Transverse colon (tissue), 4 donors: ENCODE measurements at regions not wholly inside any gene's neighbourhood (a gene's known extent, or its start where the extent isn't known, plus 50 kb on each side); places are given as distances from the start of the nearest gene placed in this dataset.

ENCODE experiments used
- DNase-seq: peaks from one replicate; pipeline ENCODE4 v3.0.0-alpha.2; 2019
- H3K27ac ChIP-seq, 4 donors: fragments of 200-600 bp; sonication (generic); 2 replicates each; pipeline ENCODE4 v1.5.1; 2016 to 2018; ENCODE audit warnings: inconsistent platforms in 4 of 4
- H3K27me3 ChIP-seq: fragments of 200-600 bp; sonication (generic); 2 replicates; pipeline ENCODE4 v1.5.1; 2017; ENCODE audit warnings: inconsistent platforms
- H3K36me3 ChIP-seq, 4 donors: fragments of 200-600 bp; sonication (generic); 2 replicates each; pipeline ENCODE4 v1.5.1; 2017 to 2019; ENCODE audit warnings: inconsistent platforms in 4 of 4
- H3K4me1 ChIP-seq, 4 donors: fragments of 200-600 bp; sonication (generic); 2 replicates each; pipeline ENCODE4 v1.5.1; 2017 to 2020; ENCODE audit warnings: inconsistent platforms in 4 of 4
- H3K4me3 ChIP-seq, 4 donors: fragments of 200-600 bp; sonication (generic); 1 replicate in 1 of 4; 2 replicates in 3 of 4; pipeline versions ENCODE4 v1.5.1 to v1.6.1; 2017 to 2019; ENCODE audit warnings: inconsistent platforms in 4 of 4
- H3K9me3 ChIP-seq, 2 donors: fragments of 200-600 bp; sonication (generic); 2 replicates each; pipeline ENCODE4 v1.5.1; 2017 to 2019; ENCODE audit warnings: inconsistent platforms in 2 of 2
- EP300 ChIP-seq: sonication (generic); formaldehyde crosslinking; IDR thresholded peaks from one replicate; pipeline ENCODE4 v1.6.1; 2017; ENCODE audit warnings: antibody characterized with exemption, low read depth
- POLR2A ChIP-seq: fragments of 450-650 bp; IDR thresholded peaks from one replicate; pipeline ENCODE4 v1.6.1; 2016; ENCODE audit warnings: antibody characterized with exemption, mild to moderate bottlenecking, moderate library complexity
- POLR2AphosphoS5 ChIP-seq, 3 donors: sonication (generic); formaldehyde crosslinking; IDR thresholded peaks; one replicate each; pipeline ENCODE4 v1.6.1; 2016; ENCODE audit warnings: antibody characterized with exemption in 3 of 3
- WGBS, 2 donors: methylation state at CpG; one replicate each; pipeline ENCODE4 v1.1.5; 2018; ENCODE audit warnings: low coverage in 1 of 2; 5-methylcytosine and 5-hydroxymethylcytosine counted together
- in situ Hi-C, 4 donors: fragments of 200-750 bp; cut with MboI; loops; one replicate each; pipeline versions ENCODE4 v1.15.0 to v1.15.1; 2017; ENCODE audit warnings: low sequenced_read_pairs in 3 of 4, low pct_ligation_motif_present in 1 of 4, low pct_unique_long_range_greater_than_20kb in 1 of 4
- intact Hi-C: fragments of 100-400 bp; cut with DNase I; formaldehyde crosslinking; loops from one replicate; pipeline ENCODE4 v1.15.1; 2023; ENCODE audit warnings: low total_unique reads
- TF ChIP-seq, protein P1 (sequence below), 5 experiments: fragments of 200-600 bp in 3 of 5; fragments of 450-650 bp in 2 of 5; sonication (generic) in 3 of 5; IDR thresholded peaks; 1 replicate in 2 of 5; 2 replicates in 3 of 5; pipeline ENCODE4 v1.5.1; 2016 to 2017; ENCODE audit warnings: antibody characterized with exemption in 5 of 5, inconsistent platforms in 3 of 5, mild to moderate bottlenecking in 2 of 5, moderate library complexity in 1 of 5

DNA sequence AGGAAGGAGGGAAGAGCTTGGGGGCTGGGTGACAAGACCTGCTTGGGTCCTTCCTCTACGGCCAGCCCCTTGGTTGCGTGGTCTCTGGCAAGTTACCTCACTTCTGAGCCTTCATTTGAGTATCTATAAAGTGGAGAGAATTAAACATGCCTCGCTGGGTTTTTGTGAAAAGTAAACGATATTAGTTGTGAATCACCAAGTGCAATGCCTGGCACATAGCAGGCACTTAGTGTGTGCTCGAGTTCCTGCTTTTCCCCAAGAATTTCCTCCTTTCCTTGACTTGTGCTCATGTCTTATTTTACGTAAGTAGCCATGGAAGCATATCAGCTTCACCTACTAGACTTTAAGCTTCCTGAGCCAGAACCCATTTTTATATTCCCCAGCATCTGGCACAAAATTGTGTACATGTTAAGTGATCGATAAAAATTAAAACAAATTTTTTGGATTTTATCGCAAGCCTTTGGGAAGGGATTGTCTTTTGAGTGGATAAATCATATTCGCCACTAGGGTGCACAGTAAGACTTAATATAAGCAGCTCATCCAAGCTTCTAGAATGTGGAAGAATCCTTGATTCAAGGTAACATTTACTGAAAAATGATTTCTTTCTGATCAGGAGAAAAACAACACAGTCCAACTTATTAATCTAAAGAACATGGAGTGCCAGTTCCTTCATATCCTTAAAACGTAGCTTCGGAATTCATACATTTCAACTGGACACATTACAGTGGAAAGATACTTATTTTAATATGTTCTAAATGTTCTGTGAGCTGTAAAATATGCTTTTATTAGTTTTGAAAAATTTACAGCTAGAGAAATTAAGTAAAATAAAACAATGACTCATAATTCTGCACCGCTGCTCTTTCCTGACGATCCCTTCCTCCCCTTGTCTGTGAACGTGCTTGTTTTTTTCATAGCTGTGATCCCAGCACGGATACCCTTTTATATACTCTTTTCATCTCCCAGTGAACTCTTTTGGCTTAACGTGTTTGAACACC is 62.0 kb downstream of the SLC25A47 start:
- Histone ChIP-seq H3K4me1 (peaks cover 0 to 44% (median 25%) of the 10 kb centered on the region in 4 donors), H3K9me3 (no peaks in the 10 kb centered on the region), H3K4me3 (no peak overlapping the region), H3K36me3 (no peaks in the 10 kb centered on the region), H3K27me3 (no peaks in the 10 kb centered on the region), H3K27ac (peak overlapping the region in 1 of 4 donors; percentile 3)
- in situ Hi-C loops: loop anchor here (5.0 to 10.0 kb wide), 2 partner anchors 260 to 267 kb away; no protein-coding TSS in a partner anchor
- TF ChIP-seq, protein P1, sequence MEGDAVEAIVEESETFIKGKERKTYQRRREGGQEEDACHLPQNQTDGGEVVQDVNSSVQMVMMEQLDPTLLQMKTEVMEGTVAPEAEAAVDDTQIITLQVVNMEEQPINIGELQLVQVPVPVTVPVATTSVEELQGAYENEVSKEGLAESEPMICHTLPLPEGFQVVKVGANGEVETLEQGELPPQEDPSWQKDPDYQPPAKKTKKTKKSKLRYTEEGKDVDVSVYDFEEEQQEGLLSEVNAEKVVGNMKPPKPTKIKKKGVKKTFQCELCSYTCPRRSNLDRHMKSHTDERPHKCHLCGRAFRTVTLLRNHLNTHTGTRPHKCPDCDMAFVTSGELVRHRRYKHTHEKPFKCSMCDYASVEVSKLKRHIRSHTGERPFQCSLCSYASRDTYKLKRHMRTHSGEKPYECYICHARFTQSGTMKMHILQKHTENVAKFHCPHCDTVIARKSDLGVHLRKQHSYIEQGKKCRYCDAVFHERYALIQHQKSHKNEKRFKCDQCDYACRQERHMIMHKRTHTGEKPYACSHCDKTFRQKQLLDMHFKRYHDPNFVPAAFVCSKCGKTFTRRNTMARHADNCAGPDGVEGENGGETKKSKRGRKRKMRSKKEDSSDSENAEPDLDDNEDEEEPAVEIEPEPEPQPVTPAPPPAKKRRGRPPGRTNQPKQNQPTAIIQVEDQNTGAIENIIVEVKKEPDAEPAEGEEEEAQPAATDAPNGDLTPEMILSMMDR (IDR thresholded peaks at IDR 0.05): peak; percentile 54 to 74 (median 61)
- no peak for TF ChIP-seq POLR2AphosphoS5 (IDR thresholded peaks at IDR 0.05)
- no peak for DNase-seq
- intact Hi-C loops: loop anchor here (10.0 kb wide), 1 partner anchor 1240 kb away; no protein-coding TSS in a partner anchor
- 43 to 59% methylated on average over 15 to 16 of the region's 16 CpGs for WGBS, 2 donors

DNA sequence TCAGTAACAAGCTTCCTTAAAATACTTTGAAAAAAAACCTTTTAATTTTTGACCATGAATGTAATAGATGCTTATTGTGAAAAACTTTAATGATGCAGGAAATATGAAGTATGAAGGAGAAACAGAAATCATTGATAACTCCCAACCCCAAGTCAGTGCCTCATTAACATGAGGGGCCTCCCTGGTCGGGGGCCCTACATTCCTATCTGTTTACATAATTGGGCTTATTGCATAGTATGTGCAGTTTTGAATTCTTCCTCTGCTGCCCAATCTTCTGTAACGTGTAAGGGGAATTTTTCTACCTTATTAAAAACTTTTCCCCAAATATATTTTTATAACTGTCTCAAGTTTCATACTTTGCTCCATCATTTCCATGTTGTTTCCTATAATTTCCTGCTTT is 63.0 kb downstream of the SLC25A47 start:
- intact Hi-C loops (loop anchor here (10.0 kb wide), 1 partner anchor 1239 kb away; no protein-coding TSS in a partner anchor), in situ Hi-C loops (loop anchor here (5.0 to 10.0 kb wide), 2 partner anchors 259 to 266 kb away; no protein-coding TSS in a partner anchor)
- Histone ChIP-seq H3K36me3 (no peaks in the 10 kb centered on the region), H3K9me3 (no peaks in the 10 kb centered on the region), H3K4me1 (peaks cover 5 to 54% (median 34%) of the 10 kb centered on the region in 4 donors), H3K27ac (peak overlapping the region in 1 of 4 donors; percentile 3), H3K27me3 (no peaks in the 10 kb centered on the region), H3K4me3 (no peak overlapping the region)
- no peak for TF ChIP-seq EP300
- no peak for TF ChIP-seq POLR2A
- TF ChIP-seq, protein P1 (IDR thresholded peaks at IDR 0.05): no peak
- TF ChIP-seq POLR2AphosphoS5 (IDR thresholded peaks at IDR 0.05): no peak
- DNase-seq: no peak
- 37 to 47% methylated on average over 2 of the region's 2 CpGs for WGBS, 2 donors

DNA sequence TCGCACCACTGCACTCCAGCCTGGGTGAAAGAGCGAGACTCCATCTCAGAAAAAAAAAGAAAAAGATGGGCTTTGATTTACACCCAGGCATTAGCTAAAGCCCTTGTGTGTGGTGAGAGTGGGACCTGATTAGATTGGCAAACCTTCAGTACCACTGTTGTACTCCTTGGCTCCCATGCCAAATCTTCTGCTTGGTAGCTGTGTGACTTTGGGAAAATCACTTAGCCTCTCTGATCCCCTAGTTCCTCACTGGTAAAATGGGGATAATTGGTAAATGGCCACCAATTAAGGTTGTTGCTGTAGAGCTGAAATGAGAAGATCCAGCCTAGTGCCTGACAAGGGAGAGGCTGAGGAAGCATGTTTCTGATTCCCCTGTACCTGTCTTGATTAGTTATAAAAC is 63.7 kb downstream of the SLC25A47 start:
- Histone ChIP-seq H3K9me3 (no peaks in the 10 kb centered on the region), H3K4me1 (peaks cover 5 to 62% (median 34%) of the 10 kb centered on the region in 4 donors), H3K27me3 (no peaks in the 10 kb centered on the region), H3K27ac (no peak overlapping the region), H3K4me3 (no peak overlapping the region), H3K36me3 (no peaks in the 10 kb centered on the region)
- DNase-seq: no peak
- intact Hi-C loops (loop anchor here (10.0 kb wide), 1 partner anchor 1238 kb away; no protein-coding TSS in a partner anchor), in situ Hi-C loops (loop anchor here (5.0 to 10.0 kb wide), 2 partner anchors 258 to 265 kb away; no protein-coding TSS in a partner anchor)
- TF ChIP-seq, protein P1 (IDR thresholded peaks at IDR 0.05): no peak
- no peak for TF ChIP-seq EP300
- TF ChIP-seq POLR2AphosphoS5 (IDR thresholded peaks at IDR 0.05): no peak
- no peak for TF ChIP-seq POLR2A
- 80 to 82% methylated on average over 2 of the region's 2 CpGs for WGBS, 2 donors

DNA sequence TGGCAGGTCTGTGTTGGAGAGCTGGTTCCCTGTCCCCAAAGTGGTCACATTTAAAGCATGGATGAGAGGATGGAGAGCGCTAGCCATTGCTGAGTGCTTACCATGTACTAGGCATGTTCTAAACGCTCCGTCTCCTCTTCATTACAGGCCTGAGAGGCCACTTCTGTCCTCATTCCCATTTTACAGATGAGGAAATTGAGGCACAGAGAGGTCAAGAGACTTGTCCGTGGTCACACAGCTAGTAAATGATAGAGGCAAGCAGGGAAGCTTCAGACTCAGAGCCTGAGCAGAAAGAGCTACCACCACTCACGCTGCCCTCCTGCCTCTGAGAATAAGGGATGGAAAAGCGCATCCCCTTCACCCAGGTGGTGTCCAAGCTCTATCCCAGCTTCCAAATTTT is 64.3 kb downstream of the SLC25A47 start:
- 89 to 100% methylated on average over 1 to 6 of the region's 6 CpGs for WGBS, 2 donors
- Histone ChIP-seq H3K27ac (peak overlapping the region in 3 of 4 donors; percentile 80 to 84 (median 84)), H3K36me3 (no peaks in the 10 kb centered on the region), H3K27me3 (no peaks in the 10 kb centered on the region), H3K4me1 (peaks cover 5 to 68% (median 34%) of the 10 kb centered on the region in 4 donors), H3K4me3 (no peak overlapping the region), H3K9me3 (no peaks in the 10 kb centered on the region)
- TF ChIP-seq EP300: no peak
- TF ChIP-seq, protein P1 (IDR thresholded peaks at IDR 0.05): no peak
- TF ChIP-seq POLR2AphosphoS5 (IDR thresholded peaks at IDR 0.05): no peak
- no peak for TF ChIP-seq POLR2A
- intact Hi-C loops: loop anchor here (10.0 kb wide), 1 partner anchor 1237 kb away; no protein-coding TSS in a partner anchor
- in situ Hi-C loops: loop anchor here (5.0 to 10.0 kb wide), 2 partner anchors 257 to 265 kb away; no protein-coding TSS in a partner anchor
- DNase-seq: no peak
